Suprapubic skin (tissue), 4 donors: ENCODE measurements at regions not wholly inside any gene's neighbourhood (a gene's known extent, or its start where the extent isn't known, plus 50 kb on each side); places are given as distances from the start of the nearest gene placed in this dataset.

ENCODE experiments used
- DNase-seq, 2 donors: peaks; one replicate each; pipeline ENCODE4 v3.0.0-alpha.2; 2019; ENCODE audit warnings: low spot score in 2 of 2
- H3K27ac ChIP-seq: fragments of 200-600 bp; sonication (generic); one replicate; pipeline ENCODE4 v1.5.1; 2019
- H3K27me3 ChIP-seq: fragments of 200-600 bp; sonication (generic); one replicate; pipeline ENCODE4 v1.5.1; 2019
- H3K36me3 ChIP-seq: fragments of 200-600 bp; sonication (generic); one replicate; pipeline ENCODE4 v1.5.1; 2019
- H3K4me1 ChIP-seq: fragments of 200-600 bp; sonication (generic); one replicate; pipeline ENCODE4 v1.5.1; 2019
- H3K4me3 ChIP-seq: fragments of 200-600 bp; sonication (generic); one replicate; pipeline ENCODE4 v1.5.1; 2019; ENCODE audit warnings: mild to moderate bottlenecking
- H3K9me3 ChIP-seq: fragments of 200-600 bp; sonication (generic); one replicate; pipeline ENCODE4 v1.5.1; 2019
- EP300 ChIP-seq: sonication (generic); formaldehyde crosslinking; IDR thresholded peaks from one replicate; pipeline ENCODE4 v1.6.1; 2017; ENCODE audit warnings: antibody characterized with exemption
- POLR2A ChIP-seq, 2 donors: fragments of 450-650 bp; IDR thresholded peaks; one replicate each; pipeline ENCODE4 v1.6.1; 2017; ENCODE audit warnings: antibody characterized with exemption in 2 of 2, mild to moderate bottlenecking in 2 of 2, moderate library complexity in 2 of 2
- POLR2AphosphoS5 ChIP-seq, 3 donors: sonication (generic); formaldehyde crosslinking; IDR thresholded peaks; one replicate each; pipeline ENCODE4 v1.6.1; 2017; ENCODE audit warnings: antibody characterized with exemption in 3 of 3
- WGBS: methylation state at CpG from one replicate; pipeline ENCODE4 v1.1.5; 2018; 5-methylcytosine and 5-hydroxymethylcytosine counted together
- TF ChIP-seq, protein P1 (sequence below), 2 donors: fragments of 200-600 bp in 1 of 2; fragments of 450-650 bp in 1 of 2; sonication (generic) in 1 of 2; IDR thresholded peaks; one replicate each; pipeline ENCODE4 v1.5.1; 2016 to 2019; ENCODE audit warnings: antibody characterized with exemption in 2 of 2, mild to moderate bottlenecking in 1 of 2, moderate library complexity in 1 of 2

DNA sequence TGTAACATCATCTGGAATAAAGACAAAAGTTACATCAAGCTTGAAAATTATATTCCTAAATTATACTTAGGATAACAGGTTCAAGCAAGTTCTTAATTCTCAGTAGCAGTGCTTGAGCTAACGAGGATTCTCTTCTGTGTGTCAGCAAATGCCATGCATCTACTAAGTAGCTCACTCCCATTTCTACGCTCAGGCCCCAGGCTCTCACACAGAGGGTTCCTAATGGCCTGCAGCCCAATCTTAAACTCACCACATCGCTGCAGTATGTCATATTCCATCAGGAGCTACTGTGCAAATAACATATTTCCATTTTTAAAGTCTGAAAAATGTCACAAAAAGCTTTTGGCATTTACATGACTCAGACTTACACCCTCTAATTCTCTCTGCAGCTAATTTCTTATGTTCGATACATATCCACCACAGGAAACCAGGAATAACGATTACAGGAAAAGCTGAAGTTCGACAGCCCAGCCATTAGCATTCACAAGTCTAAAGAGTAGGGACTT is 474.8 kb downstream of the EFNA5 start:
- no peaks in the 10 kb centered on the region for H3K27me3 ChIP-seq
- H3K27ac ChIP-seq = peak overlapping the region; percentile 2
- no peak for DNase-seq
- H3K36me3 ChIP-seq = no peaks in the 10 kb centered on the region
- TF ChIP-seq POLR2A (IDR thresholded peaks at IDR 0.05) (no peak), POLR2AphosphoS5 (IDR thresholded peaks at IDR 0.05) (no peak), EP300 (no peak)
- TF ChIP-seq, protein P1, sequence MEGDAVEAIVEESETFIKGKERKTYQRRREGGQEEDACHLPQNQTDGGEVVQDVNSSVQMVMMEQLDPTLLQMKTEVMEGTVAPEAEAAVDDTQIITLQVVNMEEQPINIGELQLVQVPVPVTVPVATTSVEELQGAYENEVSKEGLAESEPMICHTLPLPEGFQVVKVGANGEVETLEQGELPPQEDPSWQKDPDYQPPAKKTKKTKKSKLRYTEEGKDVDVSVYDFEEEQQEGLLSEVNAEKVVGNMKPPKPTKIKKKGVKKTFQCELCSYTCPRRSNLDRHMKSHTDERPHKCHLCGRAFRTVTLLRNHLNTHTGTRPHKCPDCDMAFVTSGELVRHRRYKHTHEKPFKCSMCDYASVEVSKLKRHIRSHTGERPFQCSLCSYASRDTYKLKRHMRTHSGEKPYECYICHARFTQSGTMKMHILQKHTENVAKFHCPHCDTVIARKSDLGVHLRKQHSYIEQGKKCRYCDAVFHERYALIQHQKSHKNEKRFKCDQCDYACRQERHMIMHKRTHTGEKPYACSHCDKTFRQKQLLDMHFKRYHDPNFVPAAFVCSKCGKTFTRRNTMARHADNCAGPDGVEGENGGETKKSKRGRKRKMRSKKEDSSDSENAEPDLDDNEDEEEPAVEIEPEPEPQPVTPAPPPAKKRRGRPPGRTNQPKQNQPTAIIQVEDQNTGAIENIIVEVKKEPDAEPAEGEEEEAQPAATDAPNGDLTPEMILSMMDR (IDR thresholded peaks at IDR 0.05) = no peak
- H3K4me3 ChIP-seq = no peak overlapping the region
- no peaks in the 10 kb centered on the region for H3K9me3 ChIP-seq
- 52% methylated on average over 6 of the region's 6 CpGs for WGBS
- H3K4me1 ChIP-seq = peaks cover 12% of the 10 kb centered on the region

DNA sequence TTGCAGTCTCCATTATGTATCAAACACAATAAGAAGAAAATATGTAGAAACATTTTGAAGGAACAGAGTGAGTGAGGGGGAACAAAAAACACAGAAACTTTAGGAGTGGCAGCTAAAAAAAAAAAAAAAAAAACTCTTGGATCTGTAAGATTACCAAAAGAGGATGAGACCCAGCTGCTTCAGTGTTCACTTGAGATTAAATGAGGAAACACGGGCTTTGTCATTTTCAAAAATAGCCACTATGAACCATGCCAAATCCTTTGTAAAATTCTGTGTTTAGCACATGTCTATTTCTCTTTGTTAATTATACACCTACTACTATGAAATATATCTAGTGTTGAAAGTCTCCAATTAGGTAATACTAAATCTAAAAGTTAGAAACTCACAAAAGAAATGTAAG is 485.9 kb downstream of the EFNA5 start:
- H3K36me3 ChIP-seq = no peaks in the 10 kb centered on the region
- H3K27me3 ChIP-seq = no peaks in the 10 kb centered on the region
- 47% methylated on average over 1 of the region's 1 CpG for WGBS
- no peak overlapping the region for H3K4me3 ChIP-seq
- no peaks in the 10 kb centered on the region for H3K9me3 ChIP-seq
- DNase-seq = no peak
- TF ChIP-seq EP300 (no peak), POLR2A (IDR thresholded peaks at IDR 0.05) (no peak), POLR2AphosphoS5 (IDR thresholded peaks at IDR 0.05) (no peak)
- TF ChIP-seq, protein P1 (IDR thresholded peaks at IDR 0.05) = no peak
- H3K4me1 ChIP-seq = no peaks in the 10 kb centered on the region
- H3K27ac ChIP-seq = no peak overlapping the region

DNA sequence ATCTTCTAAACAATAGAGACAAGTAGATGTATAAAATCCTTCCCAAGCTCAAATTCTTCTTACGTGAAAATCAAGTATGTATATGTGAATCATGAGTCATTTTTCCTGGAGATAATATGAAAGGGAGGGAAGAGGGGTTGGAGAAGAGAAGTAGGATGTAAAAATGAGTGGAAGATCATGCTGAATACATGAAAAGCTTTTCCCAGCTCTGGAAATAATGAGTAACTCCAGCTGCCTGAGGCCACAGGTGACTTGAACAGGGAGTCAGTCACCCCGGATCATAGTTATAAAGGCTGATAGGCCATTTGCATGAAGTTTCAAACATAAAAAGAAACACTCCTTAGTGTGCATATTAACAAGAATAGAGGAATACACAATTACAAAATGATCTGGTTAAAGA is 486.7 kb downstream of the EFNA5 start:
- Histone ChIP-seq H3K36me3 (no peaks in the 10 kb centered on the region), H3K27ac (no peak overlapping the region), H3K4me1 (no peaks in the 10 kb centered on the region), H3K4me3 (no peak overlapping the region), H3K9me3 (no peaks in the 10 kb centered on the region), H3K27me3 (no peaks in the 10 kb centered on the region)
- WGBS = 58% methylated on average over 2 of the region's 2 CpGs
- TF ChIP-seq EP300 = no peak
- no peak for TF ChIP-seq POLR2AphosphoS5 (IDR thresholded peaks at IDR 0.05)
- TF ChIP-seq, protein P1 (IDR thresholded peaks at IDR 0.05) = no peak
- no peak for TF ChIP-seq POLR2A (IDR thresholded peaks at IDR 0.05)
- no peak for DNase-seq

DNA sequence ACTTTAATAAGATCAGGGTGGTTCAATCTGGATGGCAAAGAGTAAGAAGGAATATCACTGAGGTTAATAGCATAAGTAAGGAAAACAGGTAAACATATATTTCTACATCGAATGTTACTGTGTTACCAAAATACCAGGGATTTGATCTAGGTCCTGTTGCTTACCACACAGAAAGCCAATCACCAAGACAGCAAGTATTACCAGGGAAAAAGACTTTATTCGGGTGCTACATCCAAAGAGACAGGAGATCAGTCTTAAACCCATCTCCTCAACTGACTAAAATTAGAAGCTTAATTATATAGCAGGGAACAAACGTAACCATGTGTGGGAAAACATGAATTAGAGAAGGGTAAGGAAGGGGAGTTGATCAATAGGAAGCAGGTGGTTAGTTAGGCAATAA is 500.1 kb downstream of the EFNA5 start:
- 85% methylated on average over 3 of the region's 3 CpGs for WGBS
- no peak overlapping the region for H3K4me3 ChIP-seq
- H3K9me3 ChIP-seq = no peaks in the 10 kb centered on the region
- no peaks in the 10 kb centered on the region for H3K36me3 ChIP-seq
- H3K27ac ChIP-seq = no peak overlapping the region
- DNase-seq = no peak
- H3K27me3 ChIP-seq = no peaks in the 10 kb centered on the region
- TF ChIP-seq, protein P1 (IDR thresholded peaks at IDR 0.05) = no peak
- TF ChIP-seq POLR2AphosphoS5 (IDR thresholded peaks at IDR 0.05) (no peak), EP300 (no peak)
- H3K4me1 ChIP-seq = no peaks in the 10 kb centered on the region

DNA sequence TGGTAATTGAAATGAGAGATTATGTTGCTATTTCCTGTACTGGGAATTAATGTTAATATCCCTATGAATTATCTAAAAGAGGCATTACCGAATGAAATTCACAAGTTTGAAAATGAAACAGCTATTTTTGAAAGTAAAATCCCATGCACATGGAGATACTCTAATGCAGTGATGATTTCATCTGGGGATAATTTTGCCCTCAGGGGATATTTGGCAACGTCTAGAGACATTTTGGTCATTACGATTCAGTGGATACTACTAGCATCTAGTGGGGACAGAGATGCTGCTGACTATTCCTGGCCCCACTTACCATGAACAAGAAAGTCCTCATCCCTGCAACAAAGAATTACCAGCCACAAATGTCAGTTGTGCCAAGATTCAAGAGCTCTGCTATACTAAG is 500.9 kb downstream of the EFNA5 start:
- Histone ChIP-seq H3K36me3 (no peaks in the 10 kb centered on the region), H3K9me3 (no peaks in the 10 kb centered on the region), H3K4me1 (no peaks in the 10 kb centered on the region), H3K27ac (no peak overlapping the region), H3K27me3 (no peaks in the 10 kb centered on the region), H3K4me3 (no peak overlapping the region)
- DNase-seq = no peak
- 60% methylated on average over 3 of the region's 3 CpGs for WGBS
- no peak for TF ChIP-seq EP300
- TF ChIP-seq, protein P1 (IDR thresholded peaks at IDR 0.05) = no peak
- no peak for TF ChIP-seq POLR2AphosphoS5 (IDR thresholded peaks at IDR 0.05)
- no peak for TF ChIP-seq POLR2A (IDR thresholded peaks at IDR 0.05)
